ENCODE measurements at regions not wholly inside any gene's neighbourhood (a gene's known extent, or its start where the extent isn't known, plus 50 kb on each side); places are given as distances from the start of the nearest gene placed in this dataset.

DNA sequence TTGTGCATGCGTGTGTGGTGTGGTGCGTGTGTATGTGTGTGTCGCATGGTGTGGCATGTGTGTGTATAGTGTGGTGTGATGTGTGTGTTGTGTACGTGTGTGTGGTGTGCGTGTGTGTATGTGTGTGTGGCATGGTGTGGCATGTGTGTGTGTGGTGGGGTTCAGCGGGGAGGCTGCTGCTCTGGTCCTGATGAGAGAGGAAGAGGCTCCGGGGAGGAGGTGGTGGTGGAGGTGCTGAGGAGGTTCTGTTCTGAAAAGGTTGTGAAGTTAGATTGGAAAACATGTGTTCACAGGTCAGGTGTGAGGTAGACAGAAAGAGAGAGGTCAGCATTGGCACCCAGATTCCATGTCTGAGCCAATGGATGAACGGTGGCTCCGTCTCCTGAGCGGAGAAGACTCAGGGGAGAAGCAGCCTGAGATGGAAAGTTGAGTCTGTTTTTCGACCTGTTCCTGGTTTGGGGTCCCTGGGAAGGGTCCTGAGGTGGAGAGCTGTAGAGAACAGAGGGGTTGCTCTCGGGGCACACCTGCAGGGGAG, 67.2 kb upstream of the HDAC4 start:
- no peak overlapping the region for H3K9ac ChIP-seq (ENCODE audit: low read length)
- H3K4me1 ChIP-seq (ENCODE audit: control insufficient read depth, insufficient read depth, low read length): peaks cover 6% of the 10 kb centered on the region
- no peaks in the 10 kb centered on the region for H3K27me3 ChIP-seq (ENCODE audit: control insufficient read depth, insufficient read depth, low read length)
- no peak overlapping the region for H3K4me3 ChIP-seq (ENCODE audit: low read length)
- no peaks in the 10 kb centered on the region for H3K36me3 ChIP-seq (ENCODE audit: control insufficient read depth, insufficient read depth, low read length)
- no peaks in the 10 kb centered on the region for H3K9me3 ChIP-seq (ENCODE audit: control insufficient read depth, low read length)

DNA sequence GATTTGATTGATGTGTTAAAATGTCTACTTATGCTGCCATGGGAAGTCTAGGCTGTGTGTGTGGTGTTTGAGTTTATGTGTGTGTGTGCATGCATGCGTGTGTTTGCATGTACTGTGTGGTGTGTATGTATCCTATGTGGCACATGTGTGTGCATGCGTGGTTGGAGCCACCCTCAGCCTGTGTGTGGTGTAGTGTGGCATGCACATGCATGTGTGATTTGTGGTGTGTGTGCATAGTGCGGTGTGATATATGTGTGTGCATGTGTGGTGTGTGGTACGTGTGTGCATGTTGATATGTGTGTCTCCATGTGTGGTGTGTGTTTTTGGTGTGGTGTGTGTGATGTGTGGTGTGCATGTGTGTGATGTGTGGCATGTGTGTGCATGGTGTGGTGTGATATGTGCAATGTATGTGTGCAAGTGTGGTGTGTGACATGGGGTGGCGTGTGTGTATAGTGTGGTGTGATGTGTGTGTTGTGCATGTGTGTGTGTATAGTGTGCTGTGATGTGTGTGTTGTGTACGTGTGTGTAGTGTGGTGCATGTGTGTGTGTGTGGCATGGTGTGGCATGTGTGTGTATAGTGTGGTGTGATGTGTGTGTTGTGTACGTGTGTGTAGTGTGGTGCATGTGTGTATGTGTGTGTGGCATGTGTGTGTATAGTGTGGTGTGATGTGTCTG, 66.6 kb upstream of the HDAC4 start:
- Histone ChIP-seq H3K9me3 (ENCODE audit: control insufficient read depth, low read length) (no peaks in the 10 kb centered on the region), H3K9ac (ENCODE audit: low read length) (no peak overlapping the region), H3K4me1 (ENCODE audit: control insufficient read depth, insufficient read depth, low read length) (peaks cover 6% of the 10 kb centered on the region), H3K4me3 (ENCODE audit: low read length) (no peak overlapping the region), H3K36me3 (ENCODE audit: control insufficient read depth, insufficient read depth, low read length) (no peaks in the 10 kb centered on the region), H3K27me3 (ENCODE audit: control insufficient read depth, insufficient read depth, low read length) (no peaks in the 10 kb centered on the region)

DNA sequence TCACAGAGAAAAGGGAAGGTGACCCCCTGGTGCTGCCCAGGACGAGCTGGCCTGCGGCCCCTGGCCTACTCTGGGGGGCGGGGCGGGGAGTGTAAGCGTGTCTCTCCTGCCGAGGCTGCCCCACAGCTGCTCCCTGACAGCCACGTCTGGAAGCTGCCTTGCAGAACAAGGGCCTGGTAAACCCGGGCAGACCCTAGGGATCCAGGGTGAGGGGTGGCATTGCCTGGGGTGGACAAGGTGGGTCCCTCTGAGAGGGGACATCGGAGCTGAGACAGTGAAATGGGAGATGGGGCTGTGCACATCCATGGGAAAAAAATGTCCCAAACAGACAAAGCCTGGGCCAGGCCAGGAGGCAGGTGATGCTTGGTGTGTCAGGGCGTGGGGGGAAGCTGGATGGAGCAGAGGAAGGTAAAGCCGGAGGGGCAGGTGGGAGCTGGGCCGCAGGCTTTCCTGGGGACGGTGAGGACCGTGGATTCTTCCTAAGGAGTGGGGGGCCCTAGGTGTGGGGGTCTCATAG, 66.0 kb upstream of the HDAC4 start:
- H3K4me3 ChIP-seq (ENCODE audit: low read length): no peak overlapping the region
- no peaks in the 10 kb centered on the region for H3K36me3 ChIP-seq (ENCODE audit: control insufficient read depth, insufficient read depth, low read length)
- H3K9me3 ChIP-seq (ENCODE audit: control insufficient read depth, low read length): no peaks in the 10 kb centered on the region
- no peak overlapping the region for H3K9ac ChIP-seq (ENCODE audit: low read length)
- H3K27me3 ChIP-seq (ENCODE audit: control insufficient read depth, insufficient read depth, low read length): no peaks in the 10 kb centered on the region
- peaks cover 6% of the 10 kb centered on the region for H3K4me1 ChIP-seq (ENCODE audit: control insufficient read depth, insufficient read depth, low read length)

DNA sequence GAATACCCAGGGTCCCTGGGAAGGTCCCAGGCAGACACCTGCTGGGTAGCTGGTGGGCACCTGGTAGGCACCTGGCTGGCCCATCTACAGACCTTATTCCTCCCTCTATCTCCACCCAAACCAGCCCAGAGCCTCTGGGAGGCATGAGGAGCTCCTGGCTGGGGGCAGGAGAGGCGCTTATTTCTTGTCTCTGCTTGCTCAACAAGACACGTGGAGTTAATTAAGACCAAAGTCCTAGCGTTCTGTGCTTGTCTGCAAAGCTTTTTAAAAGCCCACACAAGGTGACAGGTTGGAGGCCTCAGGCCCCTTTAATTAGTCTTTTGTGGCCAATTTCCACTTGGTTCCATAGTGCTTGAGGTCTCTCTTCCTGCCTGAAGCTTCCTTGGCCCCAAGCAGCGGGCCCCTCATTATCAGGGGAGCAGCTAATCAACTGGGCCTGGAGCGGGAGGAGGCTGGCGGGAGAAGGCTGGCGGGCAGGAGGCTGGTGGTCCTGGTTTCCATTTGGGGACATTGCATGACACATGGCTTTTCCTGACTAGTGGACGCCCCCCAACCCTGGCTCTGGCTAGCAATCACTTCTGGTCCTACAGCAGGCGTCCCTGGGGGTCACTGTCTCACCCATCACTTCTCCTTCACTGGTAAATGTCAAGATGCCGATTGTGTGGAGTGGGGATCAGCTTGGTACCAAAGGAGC, 65.4 kb upstream of the HDAC4 start:
- H3K27me3 ChIP-seq (ENCODE audit: control insufficient read depth, insufficient read depth, low read length): no peaks in the 10 kb centered on the region
- H3K9ac ChIP-seq (ENCODE audit: low read length): no peak overlapping the region
- H3K36me3 ChIP-seq (ENCODE audit: control insufficient read depth, insufficient read depth, low read length): no peaks in the 10 kb centered on the region
- H3K4me3 ChIP-seq (ENCODE audit: low read length): no peak overlapping the region
- peaks cover 6% of the 10 kb centered on the region for H3K4me1 ChIP-seq (ENCODE audit: control insufficient read depth, insufficient read depth, low read length)
- H3K9me3 ChIP-seq (ENCODE audit: control insufficient read depth, low read length): no peaks in the 10 kb centered on the region

DNA sequence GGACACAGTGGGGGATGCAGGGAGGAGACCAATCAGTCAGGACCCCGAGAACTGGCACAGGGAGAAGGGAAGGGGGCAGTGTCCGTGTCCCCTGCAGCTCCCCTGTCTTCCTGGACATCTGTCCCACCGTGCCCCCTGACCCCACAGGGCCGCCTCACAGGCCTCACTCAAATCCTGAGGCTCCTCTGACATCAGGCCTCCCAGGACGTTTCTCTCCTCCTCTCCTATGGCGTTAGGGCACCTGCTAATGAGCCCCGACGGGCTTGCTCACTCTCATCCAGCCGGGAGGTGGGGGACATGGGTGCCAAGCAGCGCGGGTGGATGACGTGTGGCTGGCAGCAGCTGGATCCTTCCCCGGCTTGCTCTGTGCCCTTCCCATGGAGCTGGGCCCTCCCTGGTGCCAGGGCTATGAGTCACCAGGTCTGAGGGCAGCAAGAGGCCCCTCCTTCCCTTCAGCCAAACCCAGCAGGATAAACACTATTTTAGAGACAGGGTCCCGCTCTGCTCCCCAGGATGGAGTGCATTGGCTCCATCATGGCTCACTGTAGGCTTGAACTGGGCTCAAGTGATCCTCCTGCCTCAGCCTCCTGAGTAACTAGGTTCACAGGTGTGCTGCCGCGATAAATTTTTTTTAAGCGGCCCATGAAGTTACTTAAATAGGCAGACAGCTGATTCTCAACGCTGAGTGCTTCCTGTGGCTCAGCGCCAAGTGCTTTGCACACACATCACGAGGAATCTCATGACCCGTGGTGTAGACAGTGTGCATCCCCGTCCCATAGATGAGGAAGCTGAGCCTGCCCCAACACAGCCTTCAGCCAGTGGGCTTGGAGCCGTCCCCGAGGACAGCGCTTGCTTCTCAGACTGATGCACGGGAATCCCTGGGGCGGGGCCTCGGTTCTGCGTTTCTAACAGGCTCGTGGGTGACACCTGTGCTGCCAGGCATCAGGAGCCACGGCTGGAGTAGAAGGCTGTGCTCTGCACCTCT, 64.5 kb upstream of the HDAC4 start:
- H3K4me3 ChIP-seq (ENCODE audit: low read length): no peak overlapping the region
- H3K9me3 ChIP-seq (ENCODE audit: control insufficient read depth, low read length): no peaks in the 10 kb centered on the region
- peaks cover 6% of the 10 kb centered on the region for H3K4me1 ChIP-seq (ENCODE audit: control insufficient read depth, insufficient read depth, low read length)
- no peak overlapping the region for H3K9ac ChIP-seq (ENCODE audit: low read length)
- no peaks in the 10 kb centered on the region for H3K36me3 ChIP-seq (ENCODE audit: control insufficient read depth, insufficient read depth, low read length)
- H3K27me3 ChIP-seq (ENCODE audit: control insufficient read depth, insufficient read depth, low read length): no peaks in the 10 kb centered on the region

DNA sequence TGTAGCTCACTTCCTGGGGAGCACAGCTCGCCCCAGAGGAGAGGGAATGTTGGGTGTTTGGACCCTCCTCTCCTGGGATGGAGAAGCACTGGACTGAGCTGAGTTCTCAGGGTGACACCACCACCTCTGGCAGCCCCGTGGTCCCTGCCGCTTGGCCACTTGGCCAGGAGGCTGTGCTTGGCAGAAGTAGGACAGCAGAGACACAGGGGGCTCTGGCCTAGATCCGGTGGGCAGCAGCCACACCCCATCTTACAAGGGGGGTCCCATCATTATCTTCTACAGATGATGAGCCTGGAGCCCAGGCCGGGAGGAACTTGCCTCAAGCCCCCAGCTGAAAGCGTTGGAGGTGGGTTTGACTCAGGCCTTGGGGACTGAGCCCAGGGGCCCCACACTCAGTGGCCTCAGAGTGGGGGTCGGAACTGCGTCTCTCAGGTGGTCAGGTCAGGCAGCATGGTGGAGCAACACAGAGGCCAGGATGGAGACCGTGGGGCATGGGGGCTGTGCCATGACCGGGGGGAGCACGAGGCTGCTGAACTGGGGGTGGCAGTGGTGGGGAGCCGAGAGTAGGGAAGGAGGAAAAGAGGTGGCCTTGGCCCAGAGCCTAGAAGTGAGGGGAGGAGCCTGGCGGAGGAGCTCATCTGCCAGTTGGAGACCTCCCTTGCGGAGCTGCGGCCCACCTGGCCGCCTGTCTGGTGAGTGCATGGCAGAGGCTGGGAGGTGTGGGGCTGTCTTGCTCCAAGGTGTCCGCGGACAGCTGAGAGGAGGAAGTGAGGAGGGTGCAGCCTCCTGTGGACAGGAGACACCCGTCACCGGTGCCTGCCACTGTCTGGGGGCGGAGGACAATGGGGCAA, 63.6 kb upstream of the HDAC4 start:
- no peak overlapping the region for H3K9ac ChIP-seq (ENCODE audit: low read length)
- H3K27me3 ChIP-seq (ENCODE audit: control insufficient read depth, insufficient read depth, low read length): no peaks in the 10 kb centered on the region
- no peak overlapping the region for H3K4me3 ChIP-seq (ENCODE audit: low read length)
- H3K4me1 ChIP-seq (ENCODE audit: control insufficient read depth, insufficient read depth, low read length): peaks cover 6% of the 10 kb centered on the region
- H3K36me3 ChIP-seq (ENCODE audit: control insufficient read depth, insufficient read depth, low read length): no peaks in the 10 kb centered on the region
- H3K9me3 ChIP-seq (ENCODE audit: control insufficient read depth, low read length): no peaks in the 10 kb centered on the region

DNA sequence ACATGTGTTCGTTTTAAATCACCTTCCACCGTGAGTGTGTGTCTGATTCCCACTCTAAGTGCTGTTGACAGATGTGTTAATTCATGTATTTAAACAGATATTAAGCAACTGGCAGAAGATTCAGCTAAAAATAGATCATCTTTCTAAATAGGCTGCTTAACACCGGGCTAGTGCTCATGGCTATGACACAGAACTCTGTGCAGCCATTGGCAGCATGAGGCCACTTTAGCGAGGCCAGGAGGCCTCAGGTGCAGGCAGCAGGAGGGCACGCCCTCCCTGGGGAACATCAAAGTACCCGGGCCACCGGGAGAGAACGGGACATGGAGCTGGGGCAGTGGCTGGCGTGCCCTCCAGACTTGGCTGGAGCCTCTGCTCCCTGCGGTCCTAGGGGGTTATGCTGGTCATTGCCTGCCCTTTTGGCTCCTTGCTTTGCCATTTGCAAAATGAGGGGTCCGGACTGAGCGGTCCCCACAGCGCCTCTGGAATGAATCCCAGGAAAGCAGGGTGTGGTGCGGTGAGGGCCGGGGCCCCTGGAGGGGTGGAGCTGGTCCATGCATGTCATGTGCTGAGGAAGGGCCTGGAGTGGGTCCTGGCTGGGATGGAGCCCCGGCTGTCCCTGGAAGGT, 62.8 kb upstream of the HDAC4 start:
- Histone ChIP-seq H3K36me3 (ENCODE audit: control insufficient read depth, insufficient read depth, low read length) (no peaks in the 10 kb centered on the region), H3K27me3 (ENCODE audit: control insufficient read depth, insufficient read depth, low read length) (no peaks in the 10 kb centered on the region), H3K9ac (ENCODE audit: low read length) (no peak overlapping the region)

DNA sequence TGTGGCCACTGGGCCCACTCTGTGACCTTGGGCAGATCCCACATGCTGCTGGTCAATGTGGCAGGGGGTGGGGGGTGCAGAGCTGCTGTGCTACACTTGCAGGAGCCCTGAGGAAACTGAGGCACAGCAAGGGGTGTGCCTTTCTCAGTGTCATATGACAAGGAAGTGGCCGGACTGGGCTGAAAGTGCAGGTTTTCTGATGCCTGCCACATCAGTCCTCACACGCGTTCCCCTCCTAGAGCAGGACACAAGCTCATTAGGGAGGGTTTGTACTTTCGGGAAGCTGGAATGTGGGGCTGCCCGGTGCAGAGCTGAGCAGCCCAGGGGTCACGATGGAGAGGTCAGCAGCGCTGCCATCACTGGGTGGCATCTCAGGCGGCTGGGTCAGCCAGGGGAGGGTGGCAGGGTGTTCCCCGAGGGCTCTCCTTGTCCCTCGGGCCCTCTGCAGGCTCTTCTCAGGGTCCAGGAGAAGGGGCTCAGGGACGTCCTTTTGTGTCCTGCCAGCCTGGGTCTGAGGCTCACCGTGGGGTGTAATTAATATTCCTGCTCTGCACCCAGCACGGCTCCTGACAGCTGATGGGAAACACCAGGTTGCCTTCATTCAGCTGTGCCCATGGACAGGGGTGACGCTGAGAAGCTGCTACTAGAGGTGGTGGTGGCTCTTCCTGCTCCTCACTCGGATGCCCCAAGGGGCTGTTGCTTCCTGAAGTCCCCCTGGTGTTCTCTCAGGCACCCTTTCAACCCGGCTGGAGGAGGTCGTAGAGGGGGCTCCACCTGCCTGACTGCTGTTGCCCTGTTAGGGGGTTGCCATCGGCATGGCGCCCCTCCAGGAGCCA, 62.1 kb upstream of the HDAC4 start:
- Histone ChIP-seq H3K4me1 (ENCODE audit: control insufficient read depth, insufficient read depth, low read length) (peaks cover 6% of the 10 kb centered on the region), H3K9ac (ENCODE audit: low read length) (no peak overlapping the region), H3K36me3 (ENCODE audit: control insufficient read depth, insufficient read depth, low read length) (no peaks in the 10 kb centered on the region), H3K27me3 (ENCODE audit: control insufficient read depth, insufficient read depth, low read length) (no peaks in the 10 kb centered on the region), H3K9me3 (ENCODE audit: control insufficient read depth, low read length) (no peaks in the 10 kb centered on the region), H3K4me3 (ENCODE audit: low read length) (no peak overlapping the region)

More for the DNA sequence above, 62.8 kb upstream of the HDAC4 start:
- no peaks in the 10 kb centered on the region for H3K9me3 ChIP-seq (ENCODE audit: control insufficient read depth, low read length)
- peaks cover 6% of the 10 kb centered on the region for H3K4me1 ChIP-seq (ENCODE audit: control insufficient read depth, insufficient read depth, low read length)
- no peak overlapping the region for H3K4me3 ChIP-seq (ENCODE audit: low read length)

DNA sequence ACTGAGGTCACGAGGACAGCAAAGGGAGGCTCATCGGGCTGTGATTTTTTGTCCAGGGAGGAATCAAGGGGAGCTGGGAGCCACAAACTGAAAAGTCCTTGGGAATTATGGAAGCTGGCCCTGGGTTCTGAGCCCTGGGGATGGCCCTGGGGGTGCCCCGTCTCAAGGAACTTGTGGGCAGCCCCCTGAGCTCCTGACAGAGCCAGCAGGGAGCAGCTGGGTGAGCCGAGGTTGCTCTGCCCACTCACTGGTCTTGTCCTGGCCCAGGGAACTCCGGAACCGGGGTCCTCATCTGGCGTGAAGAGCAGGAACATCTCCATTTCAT, 61.3 kb upstream of the HDAC4 start:
- Histone ChIP-seq H3K27me3 (ENCODE audit: control insufficient read depth, insufficient read depth, low read length) (no peaks in the 10 kb centered on the region), H3K36me3 (ENCODE audit: control insufficient read depth, insufficient read depth, low read length) (no peaks in the 10 kb centered on the region)

DNA sequence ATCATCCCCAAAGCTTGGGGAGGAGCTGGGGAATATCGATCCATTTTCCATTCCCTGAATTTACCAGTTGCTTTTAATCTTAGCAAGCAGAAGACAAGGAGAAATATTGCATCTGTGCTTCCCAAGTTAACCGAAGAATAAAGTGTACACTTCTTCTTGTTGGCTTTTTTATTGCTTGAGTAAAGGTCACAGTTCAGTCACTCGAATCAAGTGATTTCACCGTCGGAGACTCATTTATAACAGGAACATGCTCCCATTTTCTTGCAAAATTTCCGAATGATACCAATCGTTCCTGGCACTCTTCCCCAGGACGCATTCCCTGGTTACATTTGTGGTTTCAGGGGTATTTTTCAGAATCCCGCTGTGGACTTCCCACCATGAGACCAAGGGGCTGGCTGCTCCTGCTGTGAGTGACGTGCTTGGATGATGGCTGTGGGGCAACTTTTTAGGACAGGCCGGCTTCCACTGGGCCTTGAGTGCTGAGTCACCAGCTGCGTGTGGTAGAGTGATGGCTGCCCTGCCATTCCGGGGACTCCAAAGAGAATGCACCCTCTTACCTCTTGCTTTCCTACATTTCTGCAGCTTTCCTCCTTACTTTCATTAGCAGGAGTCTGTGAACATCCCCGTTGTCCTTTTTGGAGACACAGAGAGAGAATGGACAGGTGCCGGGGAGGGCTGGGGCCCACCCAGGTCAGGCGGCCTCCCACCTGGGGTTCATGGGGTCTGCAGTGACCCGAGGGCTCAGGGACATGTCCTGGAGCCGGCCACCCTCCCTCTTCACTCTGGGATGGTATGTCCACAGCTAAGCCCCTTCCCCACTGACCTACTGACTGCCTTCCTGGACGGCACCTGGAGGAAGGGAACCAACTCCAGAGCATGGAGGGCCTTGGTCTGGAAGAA, 60.7 kb upstream of the HDAC4 start:
- no peaks in the 10 kb centered on the region for H3K36me3 ChIP-seq (ENCODE audit: control insufficient read depth, insufficient read depth, low read length)
- no peaks in the 10 kb centered on the region for H3K27me3 ChIP-seq (ENCODE audit: control insufficient read depth, insufficient read depth, low read length)
- H3K9ac ChIP-seq (ENCODE audit: low read length): no peak overlapping the region
- no peaks in the 10 kb centered on the region for H3K9me3 ChIP-seq (ENCODE audit: control insufficient read depth, low read length)
- H3K4me3 ChIP-seq (ENCODE audit: low read length): no peak overlapping the region
- H3K4me1 ChIP-seq (ENCODE audit: control insufficient read depth, insufficient read depth, low read length): peaks cover 6% of the 10 kb centered on the region

More for the DNA sequence above, 61.3 kb upstream of the HDAC4 start:
- H3K9me3 ChIP-seq (ENCODE audit: control insufficient read depth, low read length): no peaks in the 10 kb centered on the region
- peaks cover 6% of the 10 kb centered on the region for H3K4me1 ChIP-seq (ENCODE audit: control insufficient read depth, insufficient read depth, low read length)
- H3K9ac ChIP-seq (ENCODE audit: low read length): no peak overlapping the region
- H3K4me3 ChIP-seq (ENCODE audit: low read length): no peak overlapping the region
